ENCODE measurements at regions not wholly inside any gene's neighbourhood (a gene's known extent, or its start where the extent isn't known, plus 50 kb on each side); places are given as distances from the start of the nearest gene placed in this dataset.
A peak's percentile ranks its signal among the peaks of the same experiment; 100 is the strongest.

DNA sequence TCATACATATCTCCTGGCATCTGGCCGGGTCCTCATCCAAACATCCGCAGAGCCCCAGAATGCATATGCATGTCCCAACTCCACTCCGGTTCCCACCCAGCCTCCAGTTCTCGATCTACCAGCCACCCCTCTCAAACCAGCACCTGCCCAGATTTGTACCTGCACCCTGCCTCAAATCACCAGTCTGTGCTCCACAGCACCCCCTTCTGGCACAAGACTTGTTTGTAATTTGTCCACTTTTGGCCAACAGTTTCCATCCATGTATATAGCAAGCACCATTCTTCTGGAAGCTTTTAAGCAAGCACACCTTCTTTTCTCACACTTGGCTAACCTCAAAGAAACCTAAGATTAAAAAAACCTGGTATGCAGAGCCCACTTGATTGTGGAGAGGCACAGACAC, 644.1 kb downstream of the MID1IP1 start (continued):
- TF ChIP-seq, protein P1, sequence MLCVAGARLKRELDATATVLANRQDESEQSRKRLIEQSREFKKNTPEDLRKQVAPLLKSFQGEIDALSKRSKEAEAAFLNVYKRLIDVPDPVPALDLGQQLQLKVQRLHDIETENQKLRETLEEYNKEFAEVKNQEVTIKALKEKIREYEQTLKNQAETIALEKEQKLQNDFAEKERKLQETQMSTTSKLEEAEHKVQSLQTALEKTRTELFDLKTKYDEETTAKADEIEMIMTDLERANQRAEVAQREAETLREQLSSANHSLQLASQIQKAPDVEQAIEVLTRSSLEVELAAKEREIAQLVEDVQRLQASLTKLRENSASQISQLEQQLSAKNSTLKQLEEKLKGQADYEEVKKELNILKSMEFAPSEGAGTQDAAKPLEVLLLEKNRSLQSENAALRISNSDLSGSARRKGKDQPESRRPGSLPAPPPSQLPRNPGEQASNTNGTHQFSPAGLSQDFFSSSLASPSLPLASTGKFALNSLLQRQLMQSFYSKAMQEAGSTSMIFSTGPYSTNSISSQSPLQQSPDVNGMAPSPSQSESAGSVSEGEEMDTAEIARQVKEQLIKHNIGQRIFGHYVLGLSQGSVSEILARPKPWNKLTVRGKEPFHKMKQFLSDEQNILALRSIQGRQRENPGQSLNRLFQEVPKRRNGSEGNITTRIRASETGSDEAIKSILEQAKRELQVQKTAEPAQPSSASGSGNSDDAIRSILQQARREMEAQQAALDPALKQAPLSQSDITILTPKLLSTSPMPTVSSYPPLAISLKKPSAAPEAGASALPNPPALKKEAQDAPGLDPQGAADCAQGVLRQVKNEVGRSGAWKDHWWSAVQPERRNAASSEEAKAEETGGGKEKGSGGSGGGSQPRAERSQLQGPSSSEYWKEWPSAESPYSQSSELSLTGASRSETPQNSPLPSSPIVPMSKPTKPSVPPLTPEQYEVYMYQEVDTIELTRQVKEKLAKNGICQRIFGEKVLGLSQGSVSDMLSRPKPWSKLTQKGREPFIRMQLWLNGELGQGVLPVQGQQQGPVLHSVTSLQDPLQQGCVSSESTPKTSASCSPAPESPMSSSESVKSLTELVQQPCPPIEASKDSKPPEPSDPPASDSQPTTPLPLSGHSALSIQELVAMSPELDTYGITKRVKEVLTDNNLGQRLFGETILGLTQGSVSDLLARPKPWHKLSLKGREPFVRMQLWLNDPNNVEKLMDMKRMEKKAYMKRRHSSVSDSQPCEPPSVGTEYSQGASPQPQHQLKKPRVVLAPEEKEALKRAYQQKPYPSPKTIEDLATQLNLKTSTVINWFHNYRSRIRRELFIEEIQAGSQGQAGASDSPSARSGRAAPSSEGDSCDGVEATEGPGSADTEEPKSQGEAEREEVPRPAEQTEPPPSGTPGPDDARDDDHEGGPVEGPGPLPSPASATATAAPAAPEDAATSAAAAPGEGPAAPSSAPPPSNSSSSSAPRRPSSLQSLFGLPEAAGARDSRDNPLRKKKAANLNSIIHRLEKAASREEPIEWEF (CRISPR knock-in tag; IDR thresholded peaks at IDR 0.05), result no peak
- TF ChIP-seq CTCF (IDR thresholded peaks at IDR 0.05 in 2 of 3, conservative IDR thresholded peaks at IDR 0.05 in 1 of 3; ENCODE audit: insufficient read depth in 2 of 3, low read depth in 1 of 3, low read length in 3 of 3) (peak; percentile 42 to 60 (median 48)), RBM14 (IDR thresholded peaks at IDR 0.05; ENCODE audit: borderline replicate concordance, insufficient read depth, low read depth, low read length) (no peak)
